GM03348 (cell line): ENCODE measurements at regions not wholly inside any gene's neighbourhood (a gene's known extent, or its start where the extent isn't known, plus 50 kb on each side); places are given as distances from the start of the nearest gene placed in this dataset.
"Not testable (repeated sequence)": the region's sequence is repeated elsewhere in the genome, so short reads cannot be mapped to it uniquely, and the experiment has no call there.

Experiments
- DNase-seq: peaks from one replicate; pipeline ENCODE4 v3.0.0; 2012; ENCODE audit warnings: low spot score

DNA sequence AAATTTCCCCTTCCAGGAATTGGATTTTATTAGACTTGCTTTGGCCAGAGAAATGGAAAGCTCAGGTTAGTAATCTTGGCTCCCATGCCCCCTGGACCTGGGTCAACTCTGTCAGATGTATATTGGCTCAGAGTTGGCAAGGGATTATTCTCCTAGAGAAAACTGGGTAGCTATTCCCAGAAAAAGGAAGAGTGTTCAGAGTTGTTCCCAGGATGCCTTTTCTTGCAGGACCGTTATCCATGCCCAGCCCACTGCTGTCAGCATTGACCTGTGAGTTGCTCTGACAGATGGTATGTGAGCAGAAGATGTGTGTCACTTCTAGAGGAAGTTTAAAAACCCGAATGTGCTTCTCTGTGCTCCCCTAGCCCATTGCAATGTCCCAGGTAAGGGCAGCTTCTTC, 509.9 kb upstream of the ZFP42 start:
- DNase-seq = no peak

DNA sequence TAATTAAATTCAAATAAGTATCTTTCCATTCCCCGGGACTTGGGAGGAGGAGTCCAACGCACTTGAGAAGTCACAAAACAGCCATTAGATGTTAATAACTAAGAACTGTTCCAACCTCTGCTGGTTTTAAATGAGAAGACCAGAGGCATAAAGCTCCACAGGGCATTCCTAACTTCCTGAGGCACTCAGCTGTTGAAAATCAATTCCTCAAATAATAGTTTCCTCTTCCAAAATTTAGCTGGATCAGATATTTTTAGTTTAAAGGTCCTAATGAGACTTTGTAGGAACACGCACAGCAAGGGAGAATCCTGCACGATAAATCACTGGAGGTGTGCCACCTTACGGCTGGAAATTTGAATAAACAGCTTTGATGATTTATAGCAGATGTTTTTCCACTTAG, 504.3 kb upstream of the ZFP42 start:
- no peak for DNase-seq

GRCh38 chr4:187491959-187492358, 503.6 kb upstream of the ZFP42 start:
- no peak for DNase-seq

GRCh38 chr4:187493661-187494060, 501.9 kb upstream of the ZFP42 start:
- DNase-seq = no peak

GRCh38 chr4:187499956-187500355, 495.6 kb upstream of the ZFP42 start:
- no peak for DNase-seq

DNA sequence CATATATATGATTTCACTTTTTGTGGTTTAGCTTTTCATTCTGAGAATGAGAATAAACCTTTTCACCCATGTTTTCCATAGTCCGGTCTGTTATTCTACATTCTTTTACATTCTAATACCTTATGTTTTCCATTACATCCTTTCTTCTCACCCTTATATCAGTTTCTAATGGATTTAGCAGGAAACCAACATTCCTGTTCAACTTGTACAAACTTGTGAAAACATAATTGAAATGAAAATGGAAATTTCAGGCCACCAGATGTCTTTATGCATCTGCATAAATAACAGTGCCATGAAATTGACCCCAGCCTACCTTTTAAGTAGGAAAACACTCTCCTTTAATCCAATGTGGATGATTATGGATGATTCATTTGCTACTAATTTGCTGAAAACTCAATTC, 494.8 kb upstream of the ZFP42 start:
- no peak for DNase-seq

DNA sequence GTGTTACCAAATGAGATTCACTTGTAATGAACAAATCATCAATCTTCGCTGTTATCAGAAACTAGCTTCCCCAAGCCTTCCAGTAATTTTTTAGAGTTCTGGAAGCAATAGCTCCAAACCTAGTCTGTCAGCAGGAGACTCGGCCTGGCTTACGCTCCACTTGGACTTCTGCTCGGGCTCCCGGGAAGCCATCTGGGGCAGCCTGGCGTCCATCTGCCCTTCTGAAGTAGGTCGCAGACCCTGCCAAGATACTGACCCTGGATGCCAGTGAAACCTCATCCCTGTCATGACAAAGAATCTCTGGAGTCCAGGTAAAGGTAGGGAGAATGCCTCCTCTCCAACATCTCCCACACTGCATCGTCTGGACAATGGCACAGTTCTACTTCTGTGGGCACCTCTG, 493.8 kb upstream of the ZFP42 start:
- peak; percentile 13 for DNase-seq

GRCh38 chr4:187504974-187505797, 490.4 kb upstream of the ZFP42 start:
- no peak for DNase-seq

- not testable (repeated sequence) for DNase-seq
Measured at GRCh38 chr4:187505798-187506141, 489.8 kb upstream of the ZFP42 start.

DNA sequence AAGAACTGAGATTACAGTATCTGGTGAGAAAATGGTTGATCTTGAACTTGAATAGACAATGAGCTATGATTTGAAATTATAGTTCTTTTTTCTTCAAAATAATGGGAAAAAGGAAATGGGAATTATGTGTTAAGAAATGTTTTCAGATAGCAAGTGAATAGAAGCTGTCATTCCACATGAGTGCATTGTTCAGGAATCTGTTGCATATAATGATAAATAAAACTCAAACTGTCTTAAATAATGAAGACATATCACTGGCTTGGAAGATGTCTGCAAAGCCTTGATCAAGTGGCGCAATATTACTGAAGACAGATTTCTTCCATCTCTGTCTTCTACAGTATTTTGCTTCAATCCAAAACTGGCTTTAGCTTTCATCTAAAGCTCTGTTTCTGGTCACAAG, 479.3 kb upstream of the ZFP42 start:
- no peak for DNase-seq

DNA sequence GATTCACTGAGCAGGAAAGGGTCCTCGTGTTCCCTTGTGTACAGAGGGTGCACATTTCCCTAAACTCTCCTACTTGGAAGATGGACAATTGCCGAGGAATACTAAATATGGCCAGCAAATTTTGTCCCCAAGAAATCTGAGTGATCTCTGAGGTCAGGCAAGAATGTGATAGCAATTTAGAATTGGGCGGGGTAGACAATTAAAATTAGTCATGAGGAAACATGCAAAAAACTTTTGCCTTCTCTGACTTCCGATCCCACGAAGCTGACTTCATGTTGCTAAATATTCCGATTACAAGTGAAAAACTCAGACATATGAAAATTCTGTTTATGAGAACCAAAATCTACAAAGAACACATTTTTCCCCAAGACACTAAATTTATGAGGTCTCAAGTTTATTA, 453.9 kb upstream of the ZFP42 start:
- DNase-seq = peak; percentile 46

- no peak for DNase-seq
Measured at GRCh38 chr4:187544461-187545053, 451.0 kb upstream of the ZFP42 start.

DNA sequence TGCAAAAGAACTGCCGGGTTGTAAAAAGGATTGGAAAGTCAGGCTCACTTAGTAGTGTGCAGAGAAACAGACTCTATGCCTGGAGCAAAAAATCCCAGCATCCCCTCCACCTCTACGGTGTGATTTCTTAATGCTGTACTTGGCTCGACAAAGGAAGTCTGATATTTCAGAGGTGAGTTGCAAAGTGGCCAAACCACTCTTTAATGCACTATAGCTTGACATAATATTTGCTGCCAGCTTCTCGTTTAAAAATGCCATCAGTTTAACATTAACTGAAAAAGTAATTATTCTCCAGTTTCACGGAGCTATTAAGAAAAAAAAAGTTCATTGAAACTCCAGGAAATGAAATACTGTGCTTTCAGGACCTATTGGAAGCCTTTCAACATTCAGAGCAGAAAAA, 448.3 kb upstream of the ZFP42 start:
- no peak for DNase-seq

DNA sequence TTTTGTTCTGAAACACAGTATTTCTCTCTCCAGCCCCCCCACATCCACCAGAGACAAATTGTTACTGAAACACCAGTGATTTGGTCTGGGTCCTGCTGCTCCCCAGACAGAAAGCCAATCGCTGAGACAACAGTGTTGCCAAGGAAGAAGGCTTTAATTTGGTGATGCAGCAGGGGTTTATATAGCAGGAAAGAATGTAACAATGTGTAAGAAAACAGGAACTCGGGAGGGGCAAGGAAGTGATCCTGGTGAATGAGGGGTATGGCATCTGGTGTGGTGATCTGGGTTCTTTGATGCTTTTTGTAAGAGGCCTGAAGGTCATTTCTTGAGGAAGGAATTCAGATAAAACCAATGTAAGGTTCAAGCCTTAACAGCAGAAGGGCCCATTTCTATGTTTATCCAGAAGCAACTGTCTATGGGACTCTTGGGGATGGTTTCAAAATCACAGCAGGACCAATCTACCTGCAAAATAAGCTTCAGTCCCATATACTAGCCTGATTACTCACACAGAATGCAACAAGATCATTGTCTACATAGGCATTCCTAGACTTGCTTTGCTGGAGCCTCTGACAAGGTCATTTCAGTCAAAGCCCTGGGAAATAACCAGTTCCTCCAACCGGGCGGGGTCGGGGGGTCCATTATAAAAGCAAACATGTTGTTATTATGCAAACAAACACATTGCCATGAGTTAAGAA, 445.2 kb upstream of the ZFP42 start:
- no peak for DNase-seq

DNA sequence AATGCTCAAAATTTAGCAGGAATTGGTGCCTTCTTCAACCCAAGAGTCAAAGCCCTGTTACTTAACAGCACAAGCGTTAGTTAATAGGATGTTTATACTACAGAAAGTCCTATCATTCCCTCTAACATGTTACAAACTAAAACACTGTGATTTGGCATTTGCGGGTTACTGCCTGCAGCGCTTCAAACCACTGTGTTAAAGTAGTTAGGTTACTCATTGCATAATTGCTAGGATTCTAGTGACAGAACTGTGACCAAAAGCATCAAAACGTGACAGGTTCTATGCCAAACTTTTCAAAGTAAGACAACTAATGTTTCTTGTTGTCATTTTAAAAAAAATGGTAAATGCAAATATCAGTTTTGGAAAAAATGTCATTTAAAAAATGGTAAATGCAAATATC, 442.8 kb upstream of the ZFP42 start:
- no peak for DNase-seq

GRCh38 chr4:187555174-187555573, 440.4 kb upstream of the ZFP42 start:
- DNase-seq = no peak

- DNase-seq = no peak
Measured at GRCh38 chr4:187558391-187558790, 437.2 kb upstream of the ZFP42 start.

- no peak for DNase-seq
Measured at GRCh38 chr4:187562345-187562744, 433.2 kb upstream of the ZFP42 start.

DNA sequence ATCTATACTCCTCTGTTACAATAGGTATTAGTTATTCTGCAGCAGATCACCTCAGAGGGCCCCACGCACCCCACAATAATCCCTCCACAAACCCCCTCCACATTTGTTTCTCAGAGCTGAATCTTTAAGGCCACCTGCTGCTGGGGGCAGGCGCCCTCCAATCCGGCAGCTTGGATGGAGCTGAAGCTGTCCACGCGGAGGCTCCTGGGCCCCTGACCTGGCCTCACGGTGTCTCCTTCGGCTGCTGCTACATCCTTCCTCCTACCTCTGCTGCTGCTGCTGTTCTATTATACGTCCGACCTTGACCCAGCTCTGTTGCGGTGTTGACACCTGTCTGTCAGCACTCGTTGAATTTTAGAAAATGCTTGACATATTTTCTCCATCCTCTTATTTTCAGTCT, 430.2 kb upstream of the ZFP42 start:
- no peak for DNase-seq

- no peak for DNase-seq
Measured at GRCh38 chr4:187569871-187570270, 425.7 kb upstream of the ZFP42 start.

DNA sequence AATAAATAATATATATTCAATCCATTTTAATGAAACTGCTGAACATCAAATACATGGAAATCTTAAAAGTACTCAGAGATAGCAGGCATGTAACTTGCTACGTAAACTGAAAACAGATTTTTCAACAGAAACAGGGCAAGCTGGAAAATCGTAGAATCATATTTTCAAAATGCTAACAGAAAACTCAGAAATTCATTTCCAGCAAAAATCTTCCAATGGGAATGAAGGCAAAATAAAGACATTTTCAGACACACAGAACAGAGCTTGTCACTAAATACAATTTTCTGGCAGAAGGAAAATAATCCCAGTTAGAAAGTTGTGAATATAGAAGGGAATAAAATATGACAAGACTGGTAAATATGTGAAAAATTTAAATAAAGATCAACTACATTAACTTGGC, 419.9 kb upstream of the ZFP42 start:
- DNase-seq = no peak

GRCh38 chr4:187576751-187577150, 418.8 kb upstream of the ZFP42 start:
- DNase-seq = no peak

DNA sequence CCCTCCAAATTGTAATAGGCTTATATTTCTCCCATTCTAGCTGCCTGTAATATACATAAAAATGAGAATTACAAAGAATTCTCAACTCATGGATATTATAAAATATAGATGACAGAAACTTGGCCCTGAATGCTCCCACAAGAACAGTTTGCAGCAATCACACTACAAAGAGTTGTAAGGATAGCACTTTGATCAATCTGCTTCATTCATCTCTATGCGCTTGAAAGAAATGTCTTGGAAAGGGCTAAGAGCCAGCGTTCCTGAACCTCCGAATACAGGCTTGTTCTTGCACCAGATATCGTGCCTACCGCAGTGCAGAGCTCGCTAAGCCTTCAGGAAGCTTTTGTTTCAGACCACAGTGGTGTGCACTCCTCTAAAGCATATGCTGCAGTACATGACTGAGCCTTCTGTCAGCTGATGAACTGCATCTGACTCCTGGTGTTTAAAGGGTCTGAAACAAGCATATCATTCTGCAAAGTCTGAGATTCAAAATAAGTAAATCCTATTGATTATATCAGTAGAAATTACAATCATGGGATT, 417.6 kb upstream of the ZFP42 start:
- DNase-seq = peak; percentile 14
